ENCODE measurements at regions not wholly inside any gene's neighbourhood (a gene's known extent, or its start where the extent isn't known, plus 50 kb on each side); places are given as distances from the start of the nearest gene placed in this dataset.

- TF ChIP-seq CTCF (IDR thresholded peaks at IDR 0.05 in 4 of 5, conservative IDR thresholded peaks at IDR 0.05 in 1 of 5) = no peak
- no peak for TF ChIP-seq POLR2A (IDR thresholded peaks at IDR 0.05)
These were observed 72.1 kb downstream of the DISP1 start for GRCh38 chr1:222886878-222887351.

All from gastrocnemius medialis (tissue), 4 donors.